IMR-90 (cell line): ENCODE measurements at regions not wholly inside any gene's neighbourhood (a gene's known extent, or its start where the extent isn't known, plus 50 kb on each side); places are given as distances from the start of the nearest gene placed in this dataset.

ENCODE experiments used
- ATAC-seq: fragments of 200-7000 bp; cut with Tn5 transposase; 2 replicates; pipeline ENCODE4 v1.9.1; 2020; ENCODE audit warnings: low read depth, mild to moderate bottlenecking, moderate library complexity
- BruUV-seq: library from RNA; stranded (reverse); fragments of 400-500 nt; replicated peaks from 2 replicates; lab custom pipeline; 2021; lab: Mats Ljungman, UMichigan
- CTCF ChIA-PET: fragments of 300-600 bp; formaldehyde crosslinking; extraction: SDS; loops from one replicate; lab custom pipeline; 2021; ENCODE audit warnings: antibody characterized with exemption; lab: Yijun Ruan, JAX
- POLR2A ChIA-PET: fragments of 300-600 bp; sonication (Branson Sonifier 250); formaldehyde crosslinking; loops from one replicate; lab custom pipeline; 2022; ENCODE audit warnings: antibody characterized with exemption; ENCODE audit not compliant: unreplicated experiment; lab: Charles Lee
- DNase-seq: peaks from one replicate; pipeline ENCODE4 v3.0.0; 2013
- H2AFZ ChIP-seq: replicated peaks from 2 replicates; pipeline ENCODE3; 2013; ENCODE audit warnings: low read length, mild to moderate bottlenecking; ENCODE audit not compliant: poor library complexity
- H2AK5ac ChIP-seq: 2 replicates; pipeline ENCODE4 v1.6.1; 2013; ENCODE audit warnings: low read depth, low read length, inconsistent platforms
- H2AK9ac ChIP-seq: replicated peaks from 2 replicates; pipeline ENCODE3; 2013; ENCODE audit warnings: mild to moderate bottlenecking, low read depth, low read length, moderate library complexity; ENCODE audit not compliant: poor library complexity
- H2BK120ac ChIP-seq: 2 replicates; pipeline ENCODE4 v1.6.1; 2013; ENCODE audit warnings: low read depth, low read length, inconsistent platforms
- H2BK15ac ChIP-seq: 3 replicates; pipeline ENCODE4 v1.6.1; 2013; ENCODE audit warnings: low read depth, low read length, inconsistent platforms
- H2BK20ac ChIP-seq: 2 replicates; pipeline ENCODE4 v1.6.1; 2013; ENCODE audit warnings: low read depth, mild to moderate bottlenecking, inconsistent platforms, low read length, moderate library complexity
- H2BK5ac ChIP-seq: 2 replicates; pipeline ENCODE4 v1.6.1; 2013; ENCODE audit warnings: mild to moderate bottlenecking, low read depth, low read length, inconsistent platforms; ENCODE audit not compliant: poor library complexity, severe bottlenecking
- H3K14ac ChIP-seq: replicated peaks from 2 replicates; pipeline ENCODE4 v1.6.1; 2013; ENCODE audit warnings: low read depth, low read length, inconsistent platforms
- H3K18ac ChIP-seq: 2 replicates; pipeline ENCODE4 v1.6.1; 2013; ENCODE audit warnings: low read depth, low read length, control low read depth
- H3K23ac ChIP-seq: 2 replicates; pipeline ENCODE4 v1.6.1; 2013; ENCODE audit warnings: low read depth, low read length, inconsistent platforms
- H3K27ac ChIP-seq: 2 replicates; pipeline ENCODE4 v1.5.1; 2013; ENCODE audit warnings: mild to moderate bottlenecking, control low read depth, low read length; ENCODE audit not compliant: insufficient read depth
- H3K27me3 ChIP-seq: 2 replicates; pipeline ENCODE4 v1.6.1; 2013; ENCODE audit warnings: low read length; ENCODE audit not compliant: control insufficient read depth, insufficient read depth
- H3K36me3 ChIP-seq: 2 replicates; pipeline ENCODE4 v1.6.1; 2013; ENCODE audit warnings: low read length, mixed read lengths; ENCODE audit not compliant: control insufficient read depth, insufficient read depth
- H3K4ac ChIP-seq: 2 replicates; pipeline ENCODE4 v1.6.1; 2013; ENCODE audit warnings: low read depth, low read length, inconsistent platforms
- H3K4me1 ChIP-seq: 2 replicates; pipeline ENCODE4 v1.6.1; 2013; ENCODE audit warnings: low read length, mixed read lengths; ENCODE audit not compliant: control insufficient read depth, insufficient read depth
- H3K4me2 ChIP-seq: 2 replicates; pipeline ENCODE4 v1.6.1; 2013; ENCODE audit warnings: low read depth, mild to moderate bottlenecking, control low read depth, low read length, moderate library complexity
- H3K4me3 ChIP-seq: 2 replicates; pipeline ENCODE4 v1.5.1; 2013; ENCODE audit warnings: low read depth, mild to moderate bottlenecking, control low read depth, low read length, moderate library complexity; ENCODE audit not compliant: insufficient read depth
- H3K56ac ChIP-seq: 2 replicates; pipeline ENCODE4 v1.6.1; 2013; ENCODE audit warnings: low read length, inconsistent platforms; ENCODE audit not compliant: insufficient read depth; ENCODE audit errors: extremely low read depth
- H3K79me1 ChIP-seq, 2 experiments: 2 replicates each; pipeline ENCODE4 v1.6.1; 2013; ENCODE audit warnings: low read length in 2 of 2, inconsistent platforms in 1 of 2, low read depth in 1 of 2
- H3K9ac ChIP-seq: 2 replicates; pipeline ENCODE4 v1.6.1; 2013; ENCODE audit warnings: low read depth, low read length, control low read depth
- H3K9me1 ChIP-seq: 2 replicates; pipeline ENCODE4 v1.6.1; 2013; ENCODE audit warnings: low read length, inconsistent platforms; ENCODE audit not compliant: insufficient read depth
- H3K9me3 ChIP-seq: 2 replicates; pipeline ENCODE4 v1.6.1; 2013; ENCODE audit warnings: low read length; ENCODE audit not compliant: control insufficient read depth, insufficient read depth
- H4K20me1 ChIP-seq: 2 replicates; pipeline ENCODE4 v1.6.1; 2013; ENCODE audit warnings: low read length, inconsistent platforms; ENCODE audit not compliant: insufficient read depth
- H4K5ac ChIP-seq: 2 replicates; pipeline ENCODE4 v1.6.1; 2013; ENCODE audit warnings: mild to moderate bottlenecking, low read depth, low read length, control low read depth
- H4K8ac ChIP-seq, 2 experiments: 2 replicates each; pipeline ENCODE4 v1.6.1; 2013; ENCODE audit warnings: low read depth in 2 of 2, low read length in 2 of 2, control low read depth in 1 of 2, inconsistent platforms in 1 of 2
- H4K91ac ChIP-seq: 2 replicates; pipeline ENCODE4 v1.6.1; 2013; ENCODE audit warnings: low read depth, low read length, inconsistent platforms; ENCODE audit not compliant: insufficient read depth
- BHLHE40 ChIP-seq: fragments of 150-350 bp; IDR thresholded peaks from 2 replicates; pipeline ENCODE4 v1.6.1; 2016; ENCODE audit warnings: mild to moderate bottlenecking, low read depth, low read length
- FOS ChIP-seq: fragments of 150-350 bp; IDR thresholded peaks from 2 replicates; pipeline ENCODE4 v1.6.1; 2016; ENCODE audit warnings: low read depth, low read length
- MAZ ChIP-seq: IDR thresholded peaks from 2 replicates; pipeline ENCODE4 v1.6.1; 2012; ENCODE audit warnings: low read depth, mild to moderate bottlenecking, low read length, improper control_type of control experiment, moderate library complexity, borderline replicate concordance
- MXI1 ChIP-seq: IDR thresholded peaks from 2 replicates; pipeline ENCODE4 v1.6.1; 2012; ENCODE audit warnings: low read depth, mild to moderate bottlenecking, low read length, moderate library complexity, borderline replicate concordance
- NFE2L2 ChIP-seq: fragments of 150-350 bp; IDR thresholded peaks from 2 replicates; pipeline ENCODE4 v1.6.1; 2016; ENCODE audit warnings: low read depth, mild to moderate bottlenecking, low read length
- POLR2A ChIP-seq: IDR thresholded peaks from 2 replicates; pipeline ENCODE4 v1.6.1; 2012; ENCODE audit warnings: mild to moderate bottlenecking, low read depth, low read length
- RCOR1 ChIP-seq: IDR thresholded peaks from 2 replicates; pipeline ENCODE4 v1.6.1; 2012; ENCODE audit warnings: mild to moderate bottlenecking, low read length, improper control_type of control experiment; ENCODE audit not compliant: insufficient replicate concordance
- WGBS, 2 experiments: methylation state at CpG; one replicate each; pipeline versions ENCODE4 v1.1.5 to v1.1.7; 2013; ENCODE audit warnings: missing lambda C conversion rate in 2 of 2; ENCODE audit not compliant: insufficient read length in 1 of 2; ENCODE audit errors: extremely low coverage in 2 of 2; 5-methylcytosine and 5-hydroxymethylcytosine counted together
- dilution Hi-C: fragments of 300-500 bp; cut with HindIII; formaldehyde crosslinking; loops from one replicate; pipeline ENCODE4 v1.14.3; 2018; ENCODE audit warnings: low sequenced_read_pairs; ENCODE audit not compliant: unreplicated experiment
- in situ Hi-C: fragments of 300-500 bp; cut with MboI; formaldehyde crosslinking; loops from 3 replicates; pipeline ENCODE4 v1.14.3; 2019; ENCODE audit warnings: low sequenced_read_pairs, inconsistent platforms, mixed read lengths
- intact Hi-C: fragments of 100-400 bp; cut with micrococcal nuclease; formaldehyde crosslinking; loops from 2 replicates; pipeline ENCODE4 v1.10.0; 2022
- TF ChIP-seq, protein P1 (sequence below): conservative IDR thresholded peaks from 2 replicates; pipeline ENCODE4 v1.5.1; 2012; ENCODE audit warnings: mild to moderate bottlenecking, low read depth, low read length, improper control_type of control experiment

DNA sequence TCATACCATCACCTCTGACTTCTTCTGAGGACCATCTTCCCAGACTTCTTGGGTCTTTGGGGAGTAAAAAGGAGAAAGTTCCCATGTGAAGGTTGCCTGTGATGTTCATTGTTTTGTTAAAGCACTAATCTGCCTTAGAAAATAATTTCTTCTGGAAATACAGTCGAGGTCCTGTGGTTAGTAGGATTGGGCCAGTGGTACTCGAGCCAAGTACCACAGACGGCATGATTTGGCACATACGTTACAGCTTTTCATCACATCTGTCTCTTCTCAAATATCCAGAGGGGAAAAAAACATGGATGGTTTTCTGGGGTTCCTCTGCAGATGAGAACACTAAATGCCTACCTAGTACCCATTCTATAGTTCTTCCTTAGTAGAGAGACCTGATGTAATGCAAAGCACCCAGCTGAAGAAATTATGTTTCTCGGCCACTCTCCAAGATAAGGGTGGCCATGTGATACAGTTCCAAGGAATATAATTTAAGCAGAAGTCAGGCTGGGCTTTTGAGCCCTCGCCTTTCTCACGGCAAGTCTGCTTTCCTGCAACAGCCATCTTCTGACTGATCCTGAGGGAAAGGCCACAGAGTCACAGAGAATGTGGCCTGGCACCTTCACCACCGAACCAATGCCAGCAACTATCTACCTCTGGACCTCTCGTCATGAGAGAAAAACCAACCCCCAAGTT, 161.0 kb downstream of the RNF152 start:
- ATAC-seq (no peak), DNase-seq (no peak)
- peaks cover 9% of the 10 kb centered on the region; the same call in 1 of the 2 replicates for H3K9me1 ChIP-seq
- no peak overlapping the region for H3K27ac ChIP-seq
- intact Hi-C loops, result loop anchor here (10.0 kb wide), 1 partner anchor 1777 kb away; no protein-coding TSS in a partner anchor
- no peak overlapping the region for H3K14ac ChIP-seq
- BruUV-seq, result no TSS peak
- H3K4me1 ChIP-seq, result peaks cover 25% of the 10 kb centered on the region
- no peaks in the 10 kb centered on the region for H3K27me3 ChIP-seq
- peak overlapping the region; percentile 43 for H2AK5ac ChIP-seq
- H3K23ac ChIP-seq, result 0 out of 2 replicates have a peak overlapping the region, but pooled peaks have one; percentile 62
- no peaks in the 10 kb centered on the region; a peak in 1 of 4 replicates for H3K79me1 ChIP-seq
- no peak overlapping the region for H2AFZ ChIP-seq
- CTCF ChIA-PET, result no interaction called here
- peak overlapping the region; percentile 86 for H4K5ac ChIP-seq
- H3K9ac ChIP-seq, result no peak overlapping the region
- no peak overlapping the region for H3K56ac ChIP-seq
- no peak overlapping the region for H2AK9ac ChIP-seq
- peak overlapping the region; percentile 87 for H3K18ac ChIP-seq
- POLR2A ChIA-PET, result no interaction called here
- no peaks in the 10 kb centered on the region for H3K36me3 ChIP-seq
- H3K9me3 ChIP-seq, result no peaks in the 10 kb centered on the region
- no peak overlapping the region; the same call in 1 of the 2 replicates for H4K91ac ChIP-seq
- dilution Hi-C loops, result no loop called here
- 95% methylated on average over 2 of the region's 9 CpGs; no CpG with 5 or more reads in 1 of the 2 experiments for WGBS, 2 experiments
- H2BK120ac ChIP-seq, result 0 out of 2 replicates have a peak overlapping the region, but pooled peaks have one; percentile 26
- peak overlapping the region in 1 of 2 experiments; percentile 13; a peak in 1 of 4 replicates for H4K8ac ChIP-seq
- TF ChIP-seq RCOR1 (no peak), POLR2A (no peak), BHLHE40 (no peak), NFE2L2 (no peak), MXI1 (no peak), FOS (no peak), MAZ (no peak)
- TF ChIP-seq, protein P1, sequence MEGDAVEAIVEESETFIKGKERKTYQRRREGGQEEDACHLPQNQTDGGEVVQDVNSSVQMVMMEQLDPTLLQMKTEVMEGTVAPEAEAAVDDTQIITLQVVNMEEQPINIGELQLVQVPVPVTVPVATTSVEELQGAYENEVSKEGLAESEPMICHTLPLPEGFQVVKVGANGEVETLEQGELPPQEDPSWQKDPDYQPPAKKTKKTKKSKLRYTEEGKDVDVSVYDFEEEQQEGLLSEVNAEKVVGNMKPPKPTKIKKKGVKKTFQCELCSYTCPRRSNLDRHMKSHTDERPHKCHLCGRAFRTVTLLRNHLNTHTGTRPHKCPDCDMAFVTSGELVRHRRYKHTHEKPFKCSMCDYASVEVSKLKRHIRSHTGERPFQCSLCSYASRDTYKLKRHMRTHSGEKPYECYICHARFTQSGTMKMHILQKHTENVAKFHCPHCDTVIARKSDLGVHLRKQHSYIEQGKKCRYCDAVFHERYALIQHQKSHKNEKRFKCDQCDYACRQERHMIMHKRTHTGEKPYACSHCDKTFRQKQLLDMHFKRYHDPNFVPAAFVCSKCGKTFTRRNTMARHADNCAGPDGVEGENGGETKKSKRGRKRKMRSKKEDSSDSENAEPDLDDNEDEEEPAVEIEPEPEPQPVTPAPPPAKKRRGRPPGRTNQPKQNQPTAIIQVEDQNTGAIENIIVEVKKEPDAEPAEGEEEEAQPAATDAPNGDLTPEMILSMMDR, result no peak
- no peaks in the 10 kb centered on the region; the same call in 1 of the 2 replicates for H4K20me1 ChIP-seq
- no peak overlapping the region for H2BK20ac ChIP-seq
- H3K4me3 ChIP-seq, result no peak overlapping the region
- in situ Hi-C loops, result no loop called here
- H3K4me2 ChIP-seq, result no peak overlapping the region
- peak overlapping the region; percentile 19; the same call in 1 of the 2 replicates for H3K4ac ChIP-seq
- peak overlapping the region; percentile 27; the same call in 2 of the 3 replicates for H2BK15ac ChIP-seq
- H2BK5ac ChIP-seq, result no peak overlapping the region
